Stimulated activated CD4-positive, alpha-beta T cell treated with anti-CD3 and anti-CD28 coated beads, Interleukin-15, amount 100 ng/mL, for 24 hours (primary cell): ENCODE measurements at regions not wholly inside any gene's neighbourhood (a gene's known extent, or its start where the extent isn't known, plus 50 kb on each side); places are given as distances from the start of the nearest gene placed in this dataset.

ENCODE experiments used
- DNase-seq: peaks from one replicate; pipeline ENCODE4 v3.0.0-alpha.2; 2020

- DNase-seq, result no peak
These were observed 337.4 kb upstream of the LYPLAL1 start for GRCh38 chr1:218836264-218836663.

- DNase-seq, result no peak
These were observed 336.6 kb upstream of the LYPLAL1 start for GRCh38 chr1:218837051-218837450.

GRCh38 chr1:218845589-218845988, 328.1 kb upstream of the LYPLAL1 start:
- DNase-seq, result no peak

- no peak for DNase-seq
These were observed 327.5 kb upstream of the LYPLAL1 start for GRCh38 chr1:218846181-218846580.

GRCh38 chr1:218847089-218847768, 326.4 kb upstream of the LYPLAL1 start:
- no peak for DNase-seq

GRCh38 chr1:218848009-218848408, 325.7 kb upstream of the LYPLAL1 start:
- DNase-seq, result no peak

GRCh38 chr1:218850367-218850766, 323.3 kb upstream of the LYPLAL1 start:
- no peak for DNase-seq

GRCh38 chr1:218851586-218851985, 322.1 kb upstream of the LYPLAL1 start:
- no peak for DNase-seq

GRCh38 chr1:218852527-218852926, 321.2 kb upstream of the LYPLAL1 start:
- DNase-seq, result no peak

- no peak for DNase-seq
These were observed 309.7 kb upstream of the LYPLAL1 start for GRCh38 chr1:218863987-218864386.

GRCh38 chr1:218865591-218865990, 308.1 kb upstream of the LYPLAL1 start:
- no peak for DNase-seq

- DNase-seq, result no peak
These were observed 307.2 kb upstream of the LYPLAL1 start for GRCh38 chr1:218866507-218866906.

GRCh38 chr1:218867066-218867465, 306.6 kb upstream of the LYPLAL1 start:
- DNase-seq, result no peak

GRCh38 chr1:218867941-218868626, 305.6 kb upstream of the LYPLAL1 start:
- no peak for DNase-seq

- no peak for DNase-seq
These were observed 304.4 kb upstream of the LYPLAL1 start for GRCh38 chr1:218869276-218869675.

- no peak for DNase-seq
These were observed 301.7 kb upstream of the LYPLAL1 start for GRCh38 chr1:218872026-218872425.

- no peak for DNase-seq
These were observed 300.8 kb upstream of the LYPLAL1 start for GRCh38 chr1:218872928-218873327.

GRCh38 chr1:218874313-218874712, 299.4 kb upstream of the LYPLAL1 start:
- no peak for DNase-seq

GRCh38 chr1:218874801-218875400, 298.8 kb upstream of the LYPLAL1 start:
- no peak for DNase-seq

GRCh38 chr1:218878369-218878768, 295.3 kb upstream of the LYPLAL1 start:
- DNase-seq, result no peak

- DNase-seq, result no peak
These were observed 293.1 kb upstream of the LYPLAL1 start for GRCh38 chr1:218880484-218881060.

GRCh38 chr1:218882454-218882853, 291.2 kb upstream of the LYPLAL1 start:
- no peak for DNase-seq

GRCh38 chr1:218886101-218886871, 287.4 kb upstream of the LYPLAL1 start:
- no peak for DNase-seq
